Mesenchymal stem cell (in vitro differentiated cells and primary cell): ENCODE measurements at regions not wholly inside any gene's neighbourhood (a gene's known extent, or its start where the extent isn't known, plus 50 kb on each side); places are given as distances from the start of the nearest gene placed in this dataset.
A peak's percentile ranks its signal among the peaks of the same experiment; 100 is the strongest.

Experiments
- DNase-seq: peaks from one replicate; pipeline ENCODE4 v3.0.0-alpha.2; 2013
- H2AFZ ChIP-seq: one replicate; pipeline ENCODE4 v1.6.1; 2013; ENCODE audit warnings: low read depth, mild to moderate bottlenecking, control low read depth, inconsistent platforms, low read length, moderate library complexity
- H2AK5ac ChIP-seq: 2 replicates; pipeline ENCODE4 v1.6.1; 2013; ENCODE audit warnings: low read length, moderate library complexity, mild to moderate bottlenecking, inconsistent platforms; ENCODE audit not compliant: severe bottlenecking
- H2BK120ac ChIP-seq: one replicate; pipeline ENCODE4 v1.6.1; 2013; ENCODE audit warnings: low read depth, mild to moderate bottlenecking, inconsistent platforms, low read length, moderate library complexity
- H2BK12ac ChIP-seq, 2 experiments: one replicate each; pipeline ENCODE4 v1.6.1; 2013; ENCODE audit warnings: inconsistent platforms in 2 of 2, low read length in 2 of 2, mild to moderate bottlenecking in 2 of 2, moderate library complexity in 2 of 2, control low read depth in 1 of 2
- H2BK15ac ChIP-seq: one replicate; pipeline ENCODE4 v1.6.1; 2013; ENCODE audit warnings: mild to moderate bottlenecking, low read depth, inconsistent platforms; ENCODE audit not compliant: poor library complexity, severe bottlenecking
- H2BK5ac ChIP-seq: 2 replicates; pipeline ENCODE4 v1.6.1; 2013; ENCODE audit warnings: low read depth, mild to moderate bottlenecking, low read length, control low read depth, inconsistent platforms; ENCODE audit not compliant: poor library complexity, severe bottlenecking
- H3K14ac ChIP-seq, 2 experiments: one replicate each; pipeline ENCODE4 v1.6.1; 2013; ENCODE audit warnings: inconsistent platforms in 2 of 2, low read length in 2 of 2, control low read depth in 1 of 2, mild to moderate bottlenecking in 1 of 2, moderate library complexity in 1 of 2
- H3K18ac ChIP-seq, 2 experiments: one replicate each; pipeline ENCODE4 v1.6.1; 2013; ENCODE audit warnings: inconsistent platforms in 2 of 2, low read length in 2 of 2, control low read depth in 1 of 2, low read depth in 1 of 2, mild to moderate bottlenecking in 1 of 2
- H3K23ac ChIP-seq, 2 experiments: one replicate each; pipeline ENCODE4 v1.6.1; 2013; ENCODE audit warnings: inconsistent platforms in 2 of 2, low read length in 2 of 2, mild to moderate bottlenecking in 2 of 2, moderate library complexity in 2 of 2, control low read depth in 1 of 2
- H3K27ac ChIP-seq: 2 replicates; pipeline ENCODE4 v1.5.1; 2013; ENCODE audit warnings: mild to moderate bottlenecking, moderate library complexity, low read length, control low read depth, inconsistent platforms; ENCODE audit not compliant: poor library complexity, severe bottlenecking
- H3K27me3 ChIP-seq, 2 experiments: 2 replicates each; pipeline versions ENCODE4 v1.6.1 to v1.7.0; 2013; ENCODE audit warnings: low read length in 2 of 2, mild to moderate bottlenecking in 2 of 2, moderate library complexity in 2 of 2, control low read depth in 1 of 2, inconsistent platforms in 1 of 2; ENCODE audit not compliant: control insufficient read depth in 1 of 2, insufficient read depth in 1 of 2
- H3K36me3 ChIP-seq, 2 experiments: 2 replicates each; pipeline versions ENCODE4 v1.6.1 to v1.7.0; 2013; ENCODE audit warnings: low read length in 2 of 2, control low read depth in 1 of 2, inconsistent platforms in 1 of 2, low read depth in 1 of 2, mild to moderate bottlenecking in 1 of 2; ENCODE audit not compliant: insufficient read depth in 2 of 2, control insufficient read depth in 1 of 2
- H3K4ac ChIP-seq, 2 experiments: one replicate each; pipeline ENCODE4 v1.6.1; 2013; ENCODE audit warnings: inconsistent platforms in 2 of 2, low read length in 2 of 2, mild to moderate bottlenecking in 2 of 2, moderate library complexity in 2 of 2, control low read depth in 1 of 2, low read depth in 1 of 2
- H3K4me1 ChIP-seq: 2 replicates; pipeline ENCODE4 v1.6.1; 2013; ENCODE audit warnings: low read depth, low read length, control low read depth; ENCODE audit not compliant: control insufficient read depth, insufficient read depth
- H3K4me2 ChIP-seq: 2 replicates; pipeline ENCODE4 v1.6.1; 2013; ENCODE audit warnings: low read length, mild to moderate bottlenecking, inconsistent platforms; ENCODE audit not compliant: poor library complexity, severe bottlenecking
- H3K4me3 ChIP-seq, 2 experiments: 2 replicates each; pipeline versions ENCODE4 v1.5.1 to v1.7.0; 2013; ENCODE audit warnings: low read length in 2 of 2, mild to moderate bottlenecking in 2 of 2, control low read depth in 1 of 2, low read depth in 1 of 2; ENCODE audit not compliant: insufficient read depth in 1 of 2
- H3K79me1 ChIP-seq: replicated peaks from 2 replicates; pipeline ENCODE4 v1.6.1; 2013; ENCODE audit warnings: mild to moderate bottlenecking, control low read depth, low read length, inconsistent platforms; ENCODE audit not compliant: poor library complexity, severe bottlenecking
- H3K9ac ChIP-seq: 2 replicates; pipeline ENCODE4 v1.7.0; 2013; ENCODE audit warnings: mild to moderate bottlenecking, low read length, moderate library complexity
- H3K9me3 ChIP-seq: 2 replicates; pipeline ENCODE4 v1.7.0; 2013; ENCODE audit warnings: mild to moderate bottlenecking, low read length; ENCODE audit not compliant: control insufficient read depth
- H4K8ac ChIP-seq: one replicate; pipeline ENCODE4 v1.6.1; 2013; ENCODE audit warnings: inconsistent platforms, mild to moderate bottlenecking, low read length, moderate library complexity
- H4K91ac ChIP-seq: one replicate; pipeline ENCODE4 v1.6.1; 2013; ENCODE audit warnings: mild to moderate bottlenecking, low read length, inconsistent platforms
- WGBS: methylation state at CpG from one replicate; pipeline ENCODE4 v1.1.7; 2013; ENCODE audit warnings: mixed read lengths; 5-methylcytosine and 5-hydroxymethylcytosine counted together

DNA sequence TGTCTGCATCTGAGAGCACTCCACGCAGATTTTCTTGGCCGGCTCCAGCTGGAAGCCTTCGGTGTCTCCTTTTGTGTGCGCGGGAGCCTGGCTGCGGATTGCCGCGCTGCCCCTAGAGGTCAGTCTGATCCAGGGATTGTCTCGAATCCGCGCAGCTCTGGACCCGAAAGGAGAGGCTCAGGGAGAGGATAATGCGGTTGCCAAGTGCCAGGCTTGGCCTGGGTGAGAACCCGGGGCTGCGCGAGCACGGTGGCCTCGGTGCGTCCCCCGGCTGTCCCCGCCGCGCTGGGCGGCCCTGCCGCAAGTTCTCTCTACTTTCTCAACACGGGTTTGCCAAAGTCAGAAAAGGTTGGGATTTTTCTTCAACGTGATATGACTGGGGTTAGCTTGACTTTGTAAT is 140.9 kb downstream of the ADCYAP1R1 start:
- Histone ChIP-seq H2AK5ac (no peak overlapping the region), H3K18ac (no peak overlapping the region), H3K14ac (no peak overlapping the region), H2BK120ac (no peak overlapping the region), H3K23ac (no peak overlapping the region), H2BK5ac (no peak overlapping the region), H4K8ac (no peak overlapping the region), H3K79me1 (no peaks in the 10 kb centered on the region), H3K9ac (peak overlapping the region; percentile 21), H3K36me3 (no peaks in the 10 kb centered on the region), H2BK12ac (no peak overlapping the region), H3K4me1 (peaks cover 2% of the 10 kb centered on the region), H2BK15ac (no peak overlapping the region), H3K27ac (no peak overlapping the region), H3K4ac (no peak overlapping the region), H3K4me3 (peak overlapping the region in 1 of 2 experiments; percentile 60), H3K4me2 (peak overlapping the region; percentile 54), H3K9me3 (peaks cover 9% of the 10 kb centered on the region), H3K27me3 (peaks cover 0 to 18% of the 10 kb centered on the region in 2 experiments), H4K91ac (no peak overlapping the region), H2AFZ (no peak overlapping the region)
- 9% methylated on average over 27 of the region's 27 CpGs for WGBS
- DNase-seq = peak; percentile 27

DNA sequence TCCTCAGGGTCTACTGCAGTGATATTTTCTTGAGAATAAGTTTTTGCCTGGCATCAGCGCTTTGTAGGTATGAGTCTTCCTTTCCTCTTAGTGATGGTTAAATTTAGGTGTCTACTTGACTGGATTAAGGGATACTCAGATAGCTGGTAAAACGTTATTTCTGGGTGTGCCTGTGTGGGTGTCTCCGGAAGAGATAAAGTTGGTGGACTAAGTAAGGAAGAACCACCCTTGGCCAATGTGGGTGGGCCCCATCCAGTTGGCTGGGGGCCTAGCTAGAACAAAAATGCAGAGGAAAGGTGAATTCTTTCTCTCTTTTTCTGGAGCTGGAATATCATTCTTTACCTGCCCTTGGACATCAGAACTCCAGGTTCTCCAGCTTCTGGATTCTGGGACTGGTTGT is 138.8 kb downstream of the ADCYAP1R1 start:
- Histone ChIP-seq H3K4me3 (no peak overlapping the region), H3K9me3 (no peaks in the 10 kb centered on the region), H3K4me2 (no peak overlapping the region), H3K36me3 (no peaks in the 10 kb centered on the region), H3K23ac (no peak overlapping the region), H3K9ac (no peak overlapping the region), H2BK15ac (no peak overlapping the region), H4K8ac (no peak overlapping the region), H2AK5ac (no peak overlapping the region), H2BK12ac (no peak overlapping the region), H2BK5ac (no peak overlapping the region), H3K27ac (no peak overlapping the region), H4K91ac (no peak overlapping the region), H2AFZ (no peak overlapping the region), H3K14ac (no peak overlapping the region), H3K79me1 (no peaks in the 10 kb centered on the region), H3K27me3 (peaks cover 7 to 23% of the 10 kb centered on the region in 2 experiments), H2BK120ac (no peak overlapping the region), H3K4ac (no peak overlapping the region), H3K4me1 (peaks cover 2% of the 10 kb centered on the region), H3K18ac (no peak overlapping the region)
- DNase-seq = no peak
- 82% methylated on average over 3 of the region's 3 CpGs for WGBS

DNA sequence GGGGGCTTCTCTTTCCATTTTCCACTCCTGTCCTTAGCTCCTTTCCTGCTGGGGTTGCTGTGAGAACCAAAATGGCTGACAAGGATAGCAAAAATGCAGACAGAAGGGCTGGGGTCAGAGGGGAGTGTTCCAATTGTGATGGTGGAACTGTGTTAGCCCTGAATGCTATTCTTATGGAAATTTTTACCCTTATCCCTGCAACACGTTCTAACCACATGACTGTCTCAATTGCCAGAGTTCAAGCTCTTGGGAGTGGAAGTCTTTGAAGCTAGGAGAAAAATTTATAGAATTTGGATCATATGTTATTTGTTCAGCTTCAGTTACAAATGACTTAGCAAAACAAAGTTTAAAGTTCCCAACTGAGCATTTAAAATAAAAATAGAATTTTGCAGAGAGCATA is 134.1 kb downstream of the ADCYAP1R1 start:
- Histone ChIP-seq H2AK5ac (no peak overlapping the region), H3K4me1 (no peaks in the 10 kb centered on the region), H3K9me3 (peaks cover 3% of the 10 kb centered on the region), H3K4me2 (no peak overlapping the region), H3K27me3 (peaks cover 7 to 20% of the 10 kb centered on the region in 2 experiments), H3K4ac (no peak overlapping the region), H2BK120ac (no peak overlapping the region), H3K23ac (no peak overlapping the region), H3K14ac (no peak overlapping the region), H3K9ac (no peak overlapping the region), H3K79me1 (no peaks in the 10 kb centered on the region), H2BK5ac (no peak overlapping the region), H3K18ac (no peak overlapping the region), H2BK15ac (no peak overlapping the region), H3K27ac (no peak overlapping the region), H2AFZ (no peak overlapping the region), H2BK12ac (no peak overlapping the region), H3K36me3 (no peaks in the 10 kb centered on the region), H4K8ac (no peak overlapping the region), H4K91ac (no peak overlapping the region), H3K4me3 (no peak overlapping the region)
- DNase-seq = no peak
- no CpG with 5 or more reads among the region's 1 CpG for WGBS

DNA sequence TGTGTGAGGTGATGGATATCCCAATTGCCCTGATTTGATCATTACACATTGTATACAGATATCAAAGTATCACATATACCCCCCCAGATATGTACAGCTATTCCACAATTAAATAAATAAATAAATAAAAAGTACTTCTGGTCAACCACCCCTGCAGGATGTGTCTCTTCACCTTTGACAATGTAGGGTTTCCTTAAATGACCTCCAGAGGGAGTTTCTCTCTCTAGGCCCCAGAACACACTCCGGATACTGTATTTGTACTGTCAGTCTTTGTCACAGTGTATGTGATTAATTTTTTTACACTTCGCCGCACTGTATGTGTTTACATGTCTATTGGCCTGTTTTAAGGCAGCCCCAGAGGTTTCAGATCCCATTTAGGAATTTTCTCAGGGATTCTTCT is 123.6 kb downstream of the ADCYAP1R1 start:
- Histone ChIP-seq H2AFZ (no peak overlapping the region), H3K4me1 (no peaks in the 10 kb centered on the region), H3K79me1 (no peaks in the 10 kb centered on the region), H3K23ac (no peak overlapping the region), H3K4ac (no peak overlapping the region), H3K9me3 (no peaks in the 10 kb centered on the region), H3K18ac (no peak overlapping the region), H3K36me3 (no peaks in the 10 kb centered on the region), H3K14ac (no peak overlapping the region), H4K8ac (no peak overlapping the region), H3K9ac (no peak overlapping the region), H3K27ac (no peak overlapping the region), H3K4me3 (no peak overlapping the region), H3K27me3 (peaks cover 0 to 18% of the 10 kb centered on the region in 2 experiments), H2BK12ac (no peak overlapping the region), H2BK15ac (no peak overlapping the region), H2BK120ac (no peak overlapping the region), H4K91ac (no peak overlapping the region), H2BK5ac (no peak overlapping the region), H3K4me2 (no peak overlapping the region), H2AK5ac (no peak overlapping the region)
- DNase-seq = no peak
- 97% methylated on average over 2 of the region's 3 CpGs for WGBS
